ENCODE measurements at regions not wholly inside any gene's neighbourhood (a gene's known extent, or its start where the extent isn't known, plus 50 kb on each side); places are given as distances from the start of the nearest gene placed in this dataset.

GRCh38 chr1:55535724-55536544 lies 320.8 kb upstream of the USP24 start:
- TF ChIP-seq RAD21 (IDR thresholded peaks at IDR 0.05; ENCODE audit: low read depth), result no peak
- TF ChIP-seq YY1 (IDR thresholded peaks at IDR 0.05; ENCODE audit: low read depth), result no peak
- no peak for TF ChIP-seq EGR1 (IDR thresholded peaks at IDR 0.05)

GRCh38 chr1:55534565-55535121 lies 319.5 kb upstream of the USP24 start:
- no peak for TF ChIP-seq CREB1 (IDR thresholded peaks at IDR 0.05; ENCODE audit: low read depth)
- TF ChIP-seq EGR1 (IDR thresholded peaks at IDR 0.05), result no peak
- peak; percentile 71 for TF ChIP-seq CEBPB (IDR thresholded peaks at IDR 0.05)

- no peak for TF ChIP-seq CEBPB (IDR thresholded peaks at IDR 0.05)
- TF ChIP-seq EGR1 (IDR thresholded peaks at IDR 0.05), result no peak
- no peak for TF ChIP-seq MAX (IDR thresholded peaks at IDR 0.05)
- TF ChIP-seq CREB1 (IDR thresholded peaks at IDR 0.05; ENCODE audit: low read depth), result no peak
Measured at GRCh38 chr1:55531644-55532043, 316.5 kb upstream of the USP24 start.

- TF ChIP-seq NFIC (IDR thresholded peaks at IDR 0.05) (no peak), CEBPB (IDR thresholded peaks at IDR 0.05) (no peak), ZBTB7A (IDR thresholded peaks at IDR 0.05; ENCODE audit: low read depth) (no peak), USF1 (IDR thresholded peaks at IDR 0.05) (no peak), TAF1 (IDR thresholded peaks at IDR 0.05; ENCODE audit: low read depth) (no peak), CREB1 (IDR thresholded peaks at IDR 0.05; ENCODE audit: low read depth) (no peak), TCF12 (IDR thresholded peaks at IDR 0.05; ENCODE audit: low read depth) (no peak)
Measured at GRCh38 chr1:55530749-55531478, 315.8 kb upstream of the USP24 start.

- no peak for TF ChIP-seq REST (IDR thresholded peaks at IDR 0.05; ENCODE audit: low read depth)
Measured at GRCh38 chr1:55529017-55529416, 313.9 kb upstream of the USP24 start.

- TF ChIP-seq YY1 (IDR thresholded peaks at IDR 0.05; ENCODE audit: low read depth), result no peak
- no peak for TF ChIP-seq REST (IDR thresholded peaks at IDR 0.05; ENCODE audit: low read depth)
- no peak for TF ChIP-seq NFIC (IDR thresholded peaks at IDR 0.05)
- TF ChIP-seq TEAD4 (IDR thresholded peaks at IDR 0.05), result no peak
- no peak for TF ChIP-seq ZBTB7A (IDR thresholded peaks at IDR 0.05; ENCODE audit: low read depth)
- no peak for TF ChIP-seq EGR1 (IDR thresholded peaks at IDR 0.05)
- no peak for TF ChIP-seq RAD21 (IDR thresholded peaks at IDR 0.05; ENCODE audit: low read depth)
- no peak for TF ChIP-seq MAX (IDR thresholded peaks at IDR 0.05)
- TF ChIP-seq EP300 (IDR thresholded peaks at IDR 0.05; ENCODE audit: borderline replicate concordance), result no peak
- TF ChIP-seq FOXM1 (IDR thresholded peaks at IDR 0.05; ENCODE audit: borderline replicate concordance, low read depth), result no peak
Measured at GRCh38 chr1:55527831-55528230, 312.7 kb upstream of the USP24 start.

- TF ChIP-seq CEBPB (IDR thresholded peaks at IDR 0.05), result no peak
- TF ChIP-seq FOXM1 (IDR thresholded peaks at IDR 0.05; ENCODE audit: borderline replicate concordance, low read depth), result no peak
- no peak for TF ChIP-seq NFIC (IDR thresholded peaks at IDR 0.05)
- TF ChIP-seq TAF1 (IDR thresholded peaks at IDR 0.05; ENCODE audit: low read depth), result no peak
- TF ChIP-seq EP300 (IDR thresholded peaks at IDR 0.05; ENCODE audit: borderline replicate concordance), result no peak
- TF ChIP-seq REST (IDR thresholded peaks at IDR 0.05; ENCODE audit: low read depth), result no peak
- no peak for TF ChIP-seq TEAD4 (IDR thresholded peaks at IDR 0.05)
- TF ChIP-seq RAD21 (IDR thresholded peaks at IDR 0.05; ENCODE audit: low read depth), result no peak
- no peak for TF ChIP-seq USF1 (IDR thresholded peaks at IDR 0.05)
- no peak for TF ChIP-seq ZBTB7A (IDR thresholded peaks at IDR 0.05; ENCODE audit: low read depth)
- TF ChIP-seq CREB1 (IDR thresholded peaks at IDR 0.05; ENCODE audit: low read depth), result no peak
- no peak for TF ChIP-seq YY1 (IDR thresholded peaks at IDR 0.05; ENCODE audit: low read depth)
- TF ChIP-seq MAX (IDR thresholded peaks at IDR 0.05), result no peak
- TF ChIP-seq TCF12 (IDR thresholded peaks at IDR 0.05; ENCODE audit: low read depth), result no peak
- no peak for TF ChIP-seq EGR1 (IDR thresholded peaks at IDR 0.05)
Measured at GRCh38 chr1:55526716-55527115, 311.6 kb upstream of the USP24 start.
